ENCODE measurements at regions not wholly inside any gene's neighbourhood (a gene's known extent, or its start where the extent isn't known, plus 50 kb on each side); places are given as distances from the start of the nearest gene placed in this dataset.

GRCh38 chr14:53855127-53855526, 101.5 kb downstream of the BMP4 start:
- Histone ChIP-seq H3K4me2 (ENCODE audit: extremely low read depth, insufficient read depth, low read length) (no peak overlapping the region), H3K36me3 (ENCODE audit: control insufficient read depth, insufficient read depth, low read length) (no peaks in the 10 kb centered on the region), H3K27ac (ENCODE audit: insufficient read depth, low read length) (no peak overlapping the region), H3K79me2 (ENCODE audit: control insufficient read depth, insufficient read depth, low read length) (no peaks in the 10 kb centered on the region), H3K4me3 (replicated peaks in 1 of 4; ENCODE audit: control extremely low read depth in 1 of 4, insufficient read depth in 1 of 4, low read depth in 3 of 4, low read length in 4 of 4) (no peak overlapping the region), H3K9me3 (ENCODE audit: control insufficient read depth, insufficient read depth, low read depth, low read length) (no peaks in the 10 kb centered on the region), H3K4me1 (ENCODE audit: control insufficient read depth, extremely low read depth, insufficient read depth, low read length) (no peaks in the 10 kb centered on the region), H3K27me3 (ENCODE audit: control insufficient read depth, insufficient read depth, low read length) (no peaks in the 10 kb centered on the region), H2AFZ (ENCODE audit: low read length) (no peak overlapping the region), H4K20me1 (ENCODE audit: control insufficient read depth, extremely low read depth, insufficient read depth, low read length) (no peaks in the 10 kb centered on the region), H3K9ac (ENCODE audit: insufficient read depth, low read length) (no peak overlapping the region)
- DNase-seq (ENCODE audit: low read depth in 2 of 2), result no peak
- TF ChIP-seq CTCF (conservative IDR thresholded peaks at IDR 0.05 in 1 of 2, IDR thresholded peaks at IDR 0.05 in 1 of 2; ENCODE audit: low read depth in 1 of 2, low read length in 2 of 2) (no peak), EZH2 (IDR thresholded peaks at IDR 0.05; ENCODE audit: low read length, missing control alignments) (no peak)

GRCh38 chr14:53851394-53852090, 105.1 kb downstream of the BMP4 start:
- H3K27me3 ChIP-seq (ENCODE audit: control insufficient read depth, insufficient read depth, low read length), result no peaks in the 10 kb centered on the region
- DNase-seq (ENCODE audit: low read depth in 2 of 2), result peak in 1 of 2 donors; percentile 47
- no peak overlapping the region for H3K9ac ChIP-seq (ENCODE audit: insufficient read depth, low read length)
- H3K79me2 ChIP-seq (ENCODE audit: control insufficient read depth, insufficient read depth, low read length), result no peaks in the 10 kb centered on the region
- TF ChIP-seq EZH2 (IDR thresholded peaks at IDR 0.05; ENCODE audit: low read length, missing control alignments) (no peak), CTCF (conservative IDR thresholded peaks at IDR 0.05 in 1 of 2, IDR thresholded peaks at IDR 0.05 in 1 of 2; ENCODE audit: low read depth in 1 of 2, low read length in 2 of 2) (no peak)
- H3K4me1 ChIP-seq (ENCODE audit: control insufficient read depth, extremely low read depth, insufficient read depth, low read length), result no peaks in the 10 kb centered on the region
- H2AFZ ChIP-seq (ENCODE audit: low read length), result no peak overlapping the region
- no peaks in the 10 kb centered on the region for H3K9me3 ChIP-seq (ENCODE audit: control insufficient read depth, insufficient read depth, low read depth, low read length)
- H3K4me2 ChIP-seq (ENCODE audit: extremely low read depth, insufficient read depth, low read length), result no peak overlapping the region
- no peaks in the 10 kb centered on the region for H4K20me1 ChIP-seq (ENCODE audit: control insufficient read depth, extremely low read depth, insufficient read depth, low read length)
- H3K27ac ChIP-seq (ENCODE audit: insufficient read depth, low read length), result no peak overlapping the region
- no peaks in the 10 kb centered on the region for H3K36me3 ChIP-seq (ENCODE audit: control insufficient read depth, insufficient read depth, low read length)
- H3K4me3 ChIP-seq (replicated peaks in 1 of 4; ENCODE audit: control extremely low read depth in 1 of 4, insufficient read depth in 1 of 4, low read depth in 3 of 4, low read length in 4 of 4), result no peak overlapping the region

- Histone ChIP-seq H3K4me1 (ENCODE audit: control insufficient read depth, extremely low read depth, insufficient read depth, low read length) (no peaks in the 10 kb centered on the region), H3K36me3 (ENCODE audit: control insufficient read depth, insufficient read depth, low read length) (no peaks in the 10 kb centered on the region), H2AFZ (ENCODE audit: low read length) (no peak overlapping the region), H3K9me3 (ENCODE audit: control insufficient read depth, insufficient read depth, low read depth, low read length) (no peaks in the 10 kb centered on the region), H3K27me3 (ENCODE audit: control insufficient read depth, insufficient read depth, low read length) (no peaks in the 10 kb centered on the region), H3K79me2 (ENCODE audit: control insufficient read depth, insufficient read depth, low read length) (no peaks in the 10 kb centered on the region), H3K4me2 (ENCODE audit: extremely low read depth, insufficient read depth, low read length) (no peak overlapping the region), H3K27ac (ENCODE audit: insufficient read depth, low read length) (no peak overlapping the region), H3K9ac (ENCODE audit: insufficient read depth, low read length) (no peak overlapping the region), H3K4me3 (replicated peaks in 1 of 4; ENCODE audit: control extremely low read depth in 1 of 4, insufficient read depth in 1 of 4, low read depth in 3 of 4, low read length in 4 of 4) (no peak overlapping the region), H4K20me1 (ENCODE audit: control insufficient read depth, extremely low read depth, insufficient read depth, low read length) (no peaks in the 10 kb centered on the region)
- no peak for TF ChIP-seq CTCF (conservative IDR thresholded peaks at IDR 0.05 in 1 of 2, IDR thresholded peaks at IDR 0.05 in 1 of 2; ENCODE audit: low read depth in 1 of 2, low read length in 2 of 2)
- TF ChIP-seq EZH2 (IDR thresholded peaks at IDR 0.05; ENCODE audit: low read length, missing control alignments), result no peak
- peak; percentile 24 to 82 for DNase-seq (ENCODE audit: low read depth in 2 of 2)
Measured at GRCh38 chr14:53850714-53851296, 105.8 kb downstream of the BMP4 start.

All from fibroblast of lung (primary cell).